ENCODE measurements at regions not wholly inside any gene's neighbourhood (a gene's known extent, or its start where the extent isn't known, plus 50 kb on each side); places are given as distances from the start of the nearest gene placed in this dataset.
"Not testable (repeated sequence)": the region's sequence is repeated elsewhere in the genome, so short reads cannot be mapped to it uniquely, and the experiment has no call there.

GRCh38 chr4:184281231-184282139 is 63.8 kb upstream of the ENPP6 start:
- H3K36me3 Mint-ChIP-seq (ENCODE audit: low read depth): peaks cover 11% of the 10 kb centered on the region
- H3K9me3 Mint-ChIP-seq: peaks cover 8% of the 10 kb centered on the region
- POLR2A ChIA-PET: interaction anchor here (0.8 to 5.5 kb wide), 15 partner anchors 9 to 452 kb away, joined by 3 to 48 read pairs (median 5); partner anchors contain the start of genes CASP3, CENPU and IRF2
- H3K27me3 Mint-ChIP-seq: no peaks in the 10 kb centered on the region
- H3K4me3 Mint-ChIP-seq: peak overlapping the region; percentile 52
- peaks cover 69% of the 10 kb centered on the region for H3K4me1 Mint-ChIP-seq (ENCODE audit: low read depth)
- peak; percentile 31 for ATAC-seq
- peak; percentile 59 for DNase-seq
- TF ChIP-seq CTCF (IDR thresholded peaks at IDR 0.05): no peak
- H3K27ac Mint-ChIP-seq: peak overlapping the region; percentile 96
- intact Hi-C loops (cut with micrococcal nuclease): loop anchor here (5.0 to 10.0 kb wide), 4 partner anchors 36 to 453 kb away; partner anchors contain the start of genes CENPU and IRF2
- CTCF ChIA-PET: interaction anchor here (0.7 to 7.4 kb wide), 13 partner anchors 12 to 255 kb away, joined by 3 to 89 read pairs (median 6); partner anchors contain the start of gene IRF2

GRCh38 chr4:184280591-184281071 is 63.0 kb upstream of the ENPP6 start:
- intact Hi-C loops (cut with micrococcal nuclease): loop anchor here (5.0 to 10.0 kb wide), 4 partner anchors 37 to 454 kb away; partner anchors contain the start of genes CENPU and IRF2
- Mint-ChIP-seq H3K27ac (peak overlapping the region; percentile 96), H3K9me3 (peaks cover 11% of the 10 kb centered on the region), H3K27me3 (no peaks in the 10 kb centered on the region), H3K4me3 (no peak overlapping the region), H3K4me1 (ENCODE audit: low read depth) (peaks cover 70% of the 10 kb centered on the region), H3K36me3 (ENCODE audit: low read depth) (peaks cover 14% of the 10 kb centered on the region)
- TF ChIP-seq CTCF (IDR thresholded peaks at IDR 0.05): no peak
- POLR2A ChIA-PET: interaction anchor here (0.6 to 5.5 kb wide), 9 partner anchors 9 to 194 kb away, joined by 3 to 48 read pairs (median 5); partner anchors contain the start of gene IRF2
- peak; percentile 23 for ATAC-seq
- CTCF ChIA-PET: interaction anchor here (0.6 to 7.4 kb wide), 8 partner anchors 11 to 256 kb away, joined by 3 to 89 read pairs (median 7); partner anchors contain the start of gene IRF2
- DNase-seq: peak; percentile 59

- Mint-ChIP-seq H3K36me3 (ENCODE audit: low read depth) (peaks cover 14% of the 10 kb centered on the region), H3K27me3 (no peaks in the 10 kb centered on the region), H3K4me3 (no peak overlapping the region), H3K9me3 (peaks cover 11% of the 10 kb centered on the region), H3K27ac (peak overlapping the region; percentile 96), H3K4me1 (ENCODE audit: low read depth) (peaks cover 68% of the 10 kb centered on the region)
- no peak for TF ChIP-seq CTCF (IDR thresholded peaks at IDR 0.05)
- ATAC-seq (no peak), DNase-seq (no peak)
- intact Hi-C loops (cut with micrococcal nuclease): loop anchor here (5.0 to 10.0 kb wide), 4 partner anchors 37 to 455 kb away; partner anchors contain the start of genes CENPU and IRF2
- POLR2A ChIA-PET: interaction anchor here (0.6 to 5.5 kb wide), 7 partner anchors 9 to 195 kb away, joined by 3 to 48 read pairs (median 5); partner anchors contain the start of gene IRF2
- CTCF ChIA-PET: interaction anchor here (0.6 to 7.4 kb wide), 6 partner anchors 10 to 256 kb away, joined by 3 to 89 read pairs (median 6); partner anchors contain the start of gene IRF2
Observed at GRCh38 chr4:184280137-184280536, 62.5 kb upstream of the ENPP6 start.

GRCh38 chr4:184279496-184280061 is 61.9 kb upstream of the ENPP6 start:
- peaks cover 14% of the 10 kb centered on the region for H3K36me3 Mint-ChIP-seq (ENCODE audit: low read depth)

GRCh38 chr4:184277769-184278168 is 60.1 kb upstream of the ENPP6 start:
- Mint-ChIP-seq H3K36me3 (ENCODE audit: low read depth) (peaks cover 14% of the 10 kb centered on the region), H3K9me3 (peaks cover 11% of the 10 kb centered on the region), H3K4me1 (ENCODE audit: low read depth) (peaks cover 51% of the 10 kb centered on the region), H3K27ac (peak overlapping the region; percentile 47)
- CTCF ChIA-PET; DNase-seq; H3K27me3 Mint-ChIP-seq; H3K4me3 Mint-ChIP-seq; intact Hi-C loops (cut with micrococcal nuclease); POLR2A ChIA-PET; ATAC-seq: not testable (repeated sequence)

More at GRCh38 chr4:184279496-184280061, 61.9 kb upstream of the ENPP6 start:
- TF ChIP-seq CTCF (IDR thresholded peaks at IDR 0.05): no peak
- no peak for ATAC-seq
- DNase-seq: no peak
- H3K4me1 Mint-ChIP-seq (ENCODE audit: low read depth): peaks cover 66% of the 10 kb centered on the region
- ChIA-PET CTCF (interaction anchor here (0.8 to 7.4 kb wide), 3 partner anchors 10 to 26 kb away, joined by 3 to 89 read pairs (median 33); no protein-coding TSS in a partner anchor), POLR2A (interaction anchor here (1.6 to 5.5 kb wide), 2 partner anchors 11 to 34 kb away, joined by 5 to 48 read pairs; no protein-coding TSS in a partner anchor)
- H3K27ac Mint-ChIP-seq: peak overlapping the region; percentile 56
- no peaks in the 10 kb centered on the region for H3K27me3 Mint-ChIP-seq
- peaks cover 11% of the 10 kb centered on the region for H3K9me3 Mint-ChIP-seq
- intact Hi-C loops (cut with micrococcal nuclease): loop anchor here (5.0 to 10.0 kb wide), 4 partner anchors 38 to 455 kb away; partner anchors contain the start of genes CENPU and IRF2
- no peak overlapping the region for H3K4me3 Mint-ChIP-seq

GRCh38 chr4:184277010-184277409 is 59.3 kb upstream of the ENPP6 start:
- intact Hi-C loops (cut with micrococcal nuclease); H3K27me3 Mint-ChIP-seq; DNase-seq; POLR2A ChIA-PET; CTCF ChIA-PET; H3K27ac Mint-ChIP-seq; ATAC-seq; H3K4me3 Mint-ChIP-seq: not testable (repeated sequence)
- Mint-ChIP-seq H3K9me3 (peaks cover 11% of the 10 kb centered on the region), H3K36me3 (ENCODE audit: low read depth) (peaks cover 14% of the 10 kb centered on the region), H3K4me1 (ENCODE audit: low read depth) (peaks cover 43% of the 10 kb centered on the region)

GRCh38 chr4:184276346-184276745 is 58.7 kb upstream of the ENPP6 start:
- ChIA-PET POLR2A (interaction anchor here (0.8 to 0.9 kb wide), 2 partner anchors 12 to 261 kb away, joined by 3 to 4 read pairs; no protein-coding TSS in a partner anchor), CTCF (interaction anchor here (0.9 to 1.1 kb wide), 2 partner anchors 10 to 13 kb away, joined by 3 read pairs; no protein-coding TSS in a partner anchor)
- Mint-ChIP-seq H3K4me1 (ENCODE audit: low read depth) (peaks cover 37% of the 10 kb centered on the region), H3K36me3 (ENCODE audit: low read depth) (peaks cover 14% of the 10 kb centered on the region), H3K9me3 (peaks cover 11% of the 10 kb centered on the region)
- ATAC-seq; DNase-seq; H3K27ac Mint-ChIP-seq; H3K4me3 Mint-ChIP-seq; intact Hi-C loops (cut with micrococcal nuclease); H3K27me3 Mint-ChIP-seq: not testable (repeated sequence)

Measured in activated CD8-positive, alpha-beta T cell treated with anti-CD3 and anti-CD28 coated beads for 36 hours (primary cell).